ENCODE measurements at regions not wholly inside any gene's neighbourhood (a gene's known extent, or its start where the extent isn't known, plus 50 kb on each side); places are given as distances from the start of the nearest gene placed in this dataset.

GRCh38 chr6:33860706-33861474 is 57.1 kb upstream of the MLN start:
- Histone ChIP-seq H3K27ac (no peak overlapping the region), H3K4me1 (peaks cover 0 to 3% of the 10 kb centered on the region in 2 donors), H3K9me3 (no peaks in the 10 kb centered on the region), H3K36me3 (no peaks in the 10 kb centered on the region), H3K4me3 (no peak overlapping the region), H3K27me3 (no peaks in the 10 kb centered on the region)
- intact Hi-C loops (cut with DNase I; ENCODE audit: low total_unique reads) = no loop called here
- TF ChIP-seq, protein P1, sequence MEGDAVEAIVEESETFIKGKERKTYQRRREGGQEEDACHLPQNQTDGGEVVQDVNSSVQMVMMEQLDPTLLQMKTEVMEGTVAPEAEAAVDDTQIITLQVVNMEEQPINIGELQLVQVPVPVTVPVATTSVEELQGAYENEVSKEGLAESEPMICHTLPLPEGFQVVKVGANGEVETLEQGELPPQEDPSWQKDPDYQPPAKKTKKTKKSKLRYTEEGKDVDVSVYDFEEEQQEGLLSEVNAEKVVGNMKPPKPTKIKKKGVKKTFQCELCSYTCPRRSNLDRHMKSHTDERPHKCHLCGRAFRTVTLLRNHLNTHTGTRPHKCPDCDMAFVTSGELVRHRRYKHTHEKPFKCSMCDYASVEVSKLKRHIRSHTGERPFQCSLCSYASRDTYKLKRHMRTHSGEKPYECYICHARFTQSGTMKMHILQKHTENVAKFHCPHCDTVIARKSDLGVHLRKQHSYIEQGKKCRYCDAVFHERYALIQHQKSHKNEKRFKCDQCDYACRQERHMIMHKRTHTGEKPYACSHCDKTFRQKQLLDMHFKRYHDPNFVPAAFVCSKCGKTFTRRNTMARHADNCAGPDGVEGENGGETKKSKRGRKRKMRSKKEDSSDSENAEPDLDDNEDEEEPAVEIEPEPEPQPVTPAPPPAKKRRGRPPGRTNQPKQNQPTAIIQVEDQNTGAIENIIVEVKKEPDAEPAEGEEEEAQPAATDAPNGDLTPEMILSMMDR (IDR thresholded peaks at IDR 0.05) = no peak
- no peak for TF ChIP-seq POLR2A (IDR thresholded peaks at IDR 0.05)
- no peak for DNase-seq

- Histone ChIP-seq H3K36me3 (no peaks in the 10 kb centered on the region), H3K4me3 (no peak overlapping the region), H3K27me3 (no peaks in the 10 kb centered on the region), H3K9me3 (no peaks in the 10 kb centered on the region), H3K27ac (no peak overlapping the region), H3K4me1 (peaks cover 0 to 3% of the 10 kb centered on the region in 2 donors)
- DNase-seq = no peak
- TF ChIP-seq, protein P1 (IDR thresholded peaks at IDR 0.05) = no peak
- TF ChIP-seq POLR2A (IDR thresholded peaks at IDR 0.05) = no peak
- intact Hi-C loops (cut with DNase I; ENCODE audit: low total_unique reads) = no loop called here
Measured at GRCh38 chr6:33860006-33860405, 56.2 kb upstream of the MLN start.

- no peaks in the 10 kb centered on the region for H3K27me3 ChIP-seq
- DNase-seq = no peak
- no peaks in the 10 kb centered on the region for H3K9me3 ChIP-seq
- intact Hi-C loops (cut with DNase I; ENCODE audit: low total_unique reads) = no loop called here
- H3K4me1 ChIP-seq = peaks cover 0 to 3% of the 10 kb centered on the region in 2 donors
- H3K36me3 ChIP-seq = no peaks in the 10 kb centered on the region
- no peak overlapping the region for H3K4me3 ChIP-seq
- no peak for TF ChIP-seq POLR2A (IDR thresholded peaks at IDR 0.05)
- TF ChIP-seq, protein P1 (IDR thresholded peaks at IDR 0.05) = no peak
- no peak overlapping the region for H3K27ac ChIP-seq
Measured at GRCh38 chr6:33858804-33859505, 55.2 kb upstream of the MLN start.

- Histone ChIP-seq H3K27me3 (no peaks in the 10 kb centered on the region), H3K4me3 (no peak overlapping the region), H3K4me1 (peaks cover 0 to 3% of the 10 kb centered on the region in 2 donors), H3K36me3 (no peaks in the 10 kb centered on the region), H3K27ac (no peak overlapping the region), H3K9me3 (no peaks in the 10 kb centered on the region)
- no peak for DNase-seq
- TF ChIP-seq, protein P1 (IDR thresholded peaks at IDR 0.05) = no peak
- TF ChIP-seq POLR2A (IDR thresholded peaks at IDR 0.05) = no peak
- intact Hi-C loops (cut with DNase I; ENCODE audit: low total_unique reads) = no loop called here
Measured at GRCh38 chr6:33857932-33858475, 54.2 kb upstream of the MLN start.
